CD1c-positive myeloid dendritic cell (primary cell): ENCODE measurements at regions not wholly inside any gene's neighbourhood (a gene's known extent, or its start where the extent isn't known, plus 50 kb on each side); places are given as distances from the start of the nearest gene placed in this dataset.
"Not testable (repeated sequence)": the region's sequence is repeated elsewhere in the genome, so short reads cannot be mapped to it uniquely, and the experiment has no call there.

Experiments used
- DNase-seq: peaks from one replicate; pipeline ENCODE4 v3.0.0-alpha.2; 2016; ENCODE audit errors: extremely low spot score

DNA sequence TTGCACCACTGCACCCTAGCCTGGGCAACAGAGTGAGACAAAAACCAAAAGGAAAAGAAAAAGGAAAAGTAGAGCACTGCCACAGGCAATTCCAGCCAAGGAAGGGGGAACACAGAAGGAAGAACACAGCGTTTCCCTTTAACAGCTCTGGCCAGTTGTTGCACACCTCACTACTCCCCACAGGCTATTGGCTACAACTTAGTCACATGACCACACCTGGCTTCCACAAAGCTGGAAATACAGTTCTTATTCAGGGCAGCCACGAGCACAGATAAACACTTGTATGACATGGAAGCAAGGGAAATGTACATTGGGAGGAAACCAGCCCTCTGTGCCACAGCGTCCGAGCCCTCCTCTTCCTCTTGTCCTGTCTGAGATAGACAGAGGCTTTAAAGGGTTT is 249.0 kb upstream of the JARID2 start:
- no peak for DNase-seq

DNA sequence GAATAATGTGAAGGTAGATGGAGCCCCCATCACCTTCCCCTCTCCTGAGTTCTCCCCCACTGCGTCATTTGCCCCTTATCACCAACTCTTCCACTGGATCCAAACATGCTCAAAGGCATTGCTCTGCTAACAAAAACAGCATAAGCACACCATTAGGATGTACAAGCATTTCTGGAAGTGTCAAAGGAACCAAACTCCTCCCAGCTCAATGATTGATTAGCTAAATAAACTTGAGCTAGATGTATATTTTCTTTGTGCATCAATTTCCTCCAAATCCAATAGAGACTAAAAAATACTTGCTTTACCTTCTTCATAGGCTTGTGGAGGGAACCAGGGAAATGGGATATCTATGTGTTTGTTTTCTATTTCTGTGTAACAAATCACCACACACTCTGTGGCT is 248.4 kb upstream of the JARID2 start:
- no peak for DNase-seq

GRCh38 chr6:14999106-14999505 is 246.8 kb upstream of the JARID2 start:
- no peak for DNase-seq

DNA sequence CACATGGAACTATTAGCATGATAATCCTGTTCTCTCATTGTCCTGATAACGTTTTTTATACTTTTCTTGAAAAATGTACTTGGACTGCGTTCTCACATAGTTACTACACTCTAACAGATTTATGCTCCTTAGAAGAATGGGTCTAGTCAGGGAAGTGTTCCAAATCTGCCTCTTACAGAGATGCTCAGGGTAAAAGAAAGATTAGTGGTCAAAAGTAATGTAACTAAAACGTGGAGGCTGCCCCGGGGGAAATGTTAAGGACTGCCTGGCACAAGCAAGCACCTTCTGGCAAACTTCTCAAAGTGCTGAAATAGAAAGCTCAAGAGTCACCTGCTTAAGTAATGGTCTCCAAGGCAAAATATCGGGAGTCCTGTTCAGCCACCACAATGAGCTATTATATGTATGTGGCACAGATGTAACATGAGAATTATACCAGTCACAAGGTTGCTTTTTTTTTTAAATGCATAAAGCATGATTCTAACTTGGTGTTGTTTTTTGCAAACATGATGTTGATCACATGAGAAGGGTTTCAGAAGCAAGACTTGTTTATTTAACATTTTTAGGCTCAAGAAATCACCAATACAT is 244.5 kb upstream of the JARID2 start:
- DNase-seq: no peak

GRCh38 chr6:15008269-15008668 is 237.6 kb upstream of the JARID2 start:
- DNase-seq: no peak

- no peak for DNase-seq
Observed at GRCh38 chr6:15014958-15015357, 230.9 kb upstream of the JARID2 start.

GRCh38 chr6:15016813-15017212 is 229.1 kb upstream of the JARID2 start:
- no peak for DNase-seq

GRCh38 chr6:15017261-15017660 is 228.6 kb upstream of the JARID2 start:
- peak; percentile 4 for DNase-seq

GRCh38 chr6:15017803-15018202 is 228.1 kb upstream of the JARID2 start:
- no peak for DNase-seq

- DNase-seq: no peak
Observed at GRCh38 chr6:15020119-15020770, 225.6 kb upstream of the JARID2 start.

- DNase-seq: no peak
Observed at GRCh38 chr6:15021074-15021473, 224.8 kb upstream of the JARID2 start.

- DNase-seq: not testable (repeated sequence)
Observed at GRCh38 chr6:15023018-15023417, 222.9 kb upstream of the JARID2 start.

- no peak for DNase-seq
Observed at GRCh38 chr6:15023448-15023847, 222.4 kb upstream of the JARID2 start.

- DNase-seq: no peak
Observed at GRCh38 chr6:15025446-15025845, 220.4 kb upstream of the JARID2 start.

DNA sequence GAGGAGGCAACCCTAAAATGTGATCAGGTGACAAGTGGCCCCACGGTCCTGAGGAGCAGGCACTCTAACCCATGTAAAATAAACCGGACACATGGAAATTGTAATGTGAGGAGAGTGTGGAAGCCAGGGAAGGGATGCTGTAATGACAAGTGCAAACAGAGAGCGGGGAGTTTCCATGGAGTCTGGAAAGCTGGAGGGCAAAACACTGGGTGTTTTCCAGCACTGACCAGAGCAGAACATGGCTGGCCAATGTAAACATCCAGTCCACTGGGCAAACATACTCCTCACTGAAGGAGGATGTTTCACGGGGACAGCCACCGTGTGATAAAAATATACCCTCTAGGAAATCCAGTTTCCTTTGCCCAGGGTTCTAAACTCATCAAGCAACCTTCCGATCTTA is 219.0 kb upstream of the JARID2 start:
- DNase-seq: no peak

DNA sequence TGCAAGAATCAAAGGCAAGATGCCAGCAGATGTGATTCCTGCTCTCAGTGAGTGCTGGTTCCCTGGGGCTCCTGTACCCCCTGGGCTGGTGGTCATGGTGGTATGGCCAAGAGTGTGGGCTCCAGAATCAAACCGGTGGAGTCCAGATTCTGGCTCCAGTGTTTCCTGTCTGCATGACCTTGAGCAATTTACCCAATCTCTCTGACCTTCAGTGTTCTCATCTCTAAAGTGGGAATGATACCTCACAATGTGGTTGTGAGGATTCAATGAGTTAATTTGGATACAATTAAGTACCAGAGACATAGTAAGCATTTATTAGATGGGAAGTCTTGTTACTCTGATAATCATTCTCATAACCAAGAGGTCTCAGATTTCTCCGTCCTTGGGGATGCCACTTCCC is 218.4 kb upstream of the JARID2 start:
- no peak for DNase-seq

- DNase-seq: no peak
Observed at GRCh38 chr6:15032015-15032414, 213.9 kb upstream of the JARID2 start.

DNA sequence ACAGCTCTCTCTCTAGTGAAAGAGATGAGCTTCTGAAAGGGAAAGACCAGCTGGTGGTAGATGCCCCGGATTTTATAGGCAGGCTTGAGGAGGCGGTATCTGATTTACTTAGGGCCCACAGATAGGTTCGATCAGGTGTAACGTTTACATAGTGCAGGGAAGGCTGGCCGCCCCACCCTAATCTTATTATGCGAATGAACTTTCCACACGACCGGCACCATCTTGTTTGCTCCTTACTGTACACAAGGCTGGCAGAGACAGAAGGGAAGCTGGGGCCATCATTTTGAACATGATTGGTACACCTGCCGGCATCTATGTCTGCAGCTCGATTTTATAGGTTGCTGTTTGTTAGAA is 212.0 kb upstream of the JARID2 start:
- no peak for DNase-seq

DNA sequence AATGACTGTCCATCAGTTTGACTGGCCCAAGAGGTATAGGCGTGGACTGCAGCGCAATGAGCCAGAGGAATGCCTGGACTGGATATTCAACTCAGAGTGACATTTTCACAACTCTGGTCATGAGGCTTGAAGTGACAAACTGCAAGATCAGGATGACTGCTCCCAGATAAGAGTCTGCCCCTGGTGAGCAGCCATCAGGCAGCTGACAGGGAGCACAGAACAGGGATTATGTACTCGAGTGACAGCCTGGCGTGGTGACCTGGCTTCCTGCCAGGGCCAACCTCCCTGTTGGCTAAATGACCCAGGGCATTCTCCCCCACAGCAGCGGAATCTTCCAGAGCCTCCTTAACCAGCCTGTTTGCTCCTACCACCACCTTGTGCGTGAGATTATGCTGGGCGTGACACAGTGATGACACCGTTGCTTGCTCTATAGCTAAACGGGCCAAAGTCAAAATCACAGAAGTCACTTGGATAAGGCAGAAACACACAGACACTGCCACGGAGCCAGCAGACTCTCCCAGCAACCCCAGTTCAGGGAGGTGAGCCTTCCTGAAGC is 209.1 kb upstream of the JARID2 start:
- DNase-seq: no peak

- DNase-seq: no peak
Observed at GRCh38 chr6:15037253-15037652, 208.6 kb upstream of the JARID2 start.

GRCh38 chr6:15038013-15038791 is 207.7 kb upstream of the JARID2 start:
- no peak for DNase-seq

- no peak for DNase-seq
Observed at GRCh38 chr6:15039136-15039535, 206.7 kb upstream of the JARID2 start.

GRCh38 chr6:15042938-15043337 is 202.9 kb upstream of the JARID2 start:
- DNase-seq: no peak
